Uterus (tissue), 3 donors: ENCODE measurements at regions not wholly inside any gene's neighbourhood (a gene's known extent, or its start where the extent isn't known, plus 50 kb on each side); places are given as distances from the start of the nearest gene placed in this dataset.

ENCODE experiments used
- DNase-seq, 2 donors: peaks; one replicate each; pipeline ENCODE4 v3.0.0-alpha.2; 2019 to 2020
- H3K27ac ChIP-seq, 2 donors: fragments of 200-600 bp; sonication (generic); 1 replicate in 1 of 2; 2 replicates in 1 of 2; pipeline ENCODE4 v1.5.1; 2016 to 2018
- H3K27me3 ChIP-seq, 2 donors: fragments of 200-600 bp; sonication (generic); one replicate each; pipeline ENCODE4 v1.5.1; 2018 to 2019; ENCODE audit warnings: control low read depth in 1 of 2
- H3K36me3 ChIP-seq, 2 donors: fragments of 200-600 bp; sonication (generic); one replicate each; pipeline ENCODE4 v1.5.1; 2019; ENCODE audit warnings: control low read depth in 1 of 2
- H3K4me1 ChIP-seq, 2 donors: fragments of 200-600 bp; sonication (generic); one replicate each; pipeline ENCODE4 v1.5.1; 2018 to 2019; ENCODE audit warnings: control low read depth in 1 of 2
- H3K4me3 ChIP-seq, 2 donors: fragments of 200-600 bp; sonication (generic); 1 replicate in 1 of 2; 2 replicates in 1 of 2; pipeline ENCODE4 v1.5.1; 2018 to 2019; ENCODE audit warnings: mild to moderate bottlenecking in 1 of 2
- H3K9me3 ChIP-seq, 2 donors: fragments of 200-600 bp; sonication (generic); one replicate each; pipeline ENCODE4 v1.5.1; 2019; ENCODE audit warnings: control low read depth in 1 of 2
- CTCF ChIP-seq, 4 experiments: fragments of 200-600 bp in 2 of 4; fragments of 450-650 bp in 2 of 4; sonication (generic) in 2 of 4; IDR thresholded peaks; one replicate each; pipeline ENCODE4 v1.5.1; 2016 to 2019; ENCODE audit warnings: antibody characterized with exemption in 4 of 4, mild to moderate bottlenecking in 2 of 4, moderate library complexity in 1 of 4
- POLR2A ChIP-seq, 2 donors: fragments of 450-650 bp; IDR thresholded peaks; one replicate each; pipeline ENCODE4 v1.6.1; 2016; ENCODE audit warnings: antibody characterized with exemption in 2 of 2, mild to moderate bottlenecking in 1 of 2, moderate library complexity in 1 of 2
- intact Hi-C: fragments of 100-400 bp; cut with DNase I; formaldehyde crosslinking; loops from one replicate; pipeline ENCODE4 v1.15.1; 2023; ENCODE audit warnings: low total_unique reads
- donor health status: DM: yes; HTN: yes; CAD: no.

- intact Hi-C loops, result no loop called here
- no peaks in the 10 kb centered on the region for H3K9me3 ChIP-seq
- TF ChIP-seq CTCF (IDR thresholded peaks at IDR 0.05) (no peak), POLR2A (IDR thresholded peaks at IDR 0.05) (no peak)
- no peak overlapping the region for H3K4me3 ChIP-seq
- H3K27ac ChIP-seq, result no peak overlapping the region
- H3K36me3 ChIP-seq, result no peaks in the 10 kb centered on the region
- no peaks in the 10 kb centered on the region for H3K4me1 ChIP-seq
- DNase-seq, result no peak
- no peaks in the 10 kb centered on the region for H3K27me3 ChIP-seq
Observed at GRCh38 chr18:11437046-11437445, 172.3 kb upstream of the SLC35G4 start.

DNA sequence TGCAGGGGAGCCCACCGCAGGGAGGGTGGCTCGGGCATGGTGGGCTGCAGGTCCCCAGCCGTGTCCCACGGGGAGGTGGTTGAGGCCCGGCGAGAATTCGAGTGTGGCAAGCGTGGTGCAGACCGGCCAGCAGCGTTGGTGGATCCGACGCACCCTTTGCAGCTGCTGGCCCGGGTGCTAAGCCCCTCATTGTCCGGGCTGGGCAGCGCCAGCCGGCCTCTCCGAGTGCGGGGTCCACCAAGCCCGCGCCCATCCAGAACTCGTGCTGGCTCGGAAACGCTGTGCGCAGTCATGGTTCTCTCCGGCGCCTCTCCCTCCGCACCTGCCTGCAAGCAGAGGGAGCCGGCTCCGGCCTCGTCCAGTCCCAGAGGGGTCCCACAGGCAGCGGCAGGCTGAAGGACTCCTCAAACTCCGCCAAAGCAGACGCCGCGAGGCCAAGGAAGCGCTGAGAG is 177.0 kb upstream of the SLC35G4 start:
- no peak for DNase-seq
- H3K27ac ChIP-seq, result no peak overlapping the region
- intact Hi-C loops, result no loop called here
- H3K36me3 ChIP-seq, result no peaks in the 10 kb centered on the region
- H3K4me1 ChIP-seq, result no peaks in the 10 kb centered on the region
- no peak for TF ChIP-seq CTCF (IDR thresholded peaks at IDR 0.05)
- no peak for TF ChIP-seq POLR2A (IDR thresholded peaks at IDR 0.05)
- H3K27me3 ChIP-seq, result no peaks in the 10 kb centered on the region
- no peak overlapping the region for H3K4me3 ChIP-seq
- no peaks in the 10 kb centered on the region for H3K9me3 ChIP-seq

DNA sequence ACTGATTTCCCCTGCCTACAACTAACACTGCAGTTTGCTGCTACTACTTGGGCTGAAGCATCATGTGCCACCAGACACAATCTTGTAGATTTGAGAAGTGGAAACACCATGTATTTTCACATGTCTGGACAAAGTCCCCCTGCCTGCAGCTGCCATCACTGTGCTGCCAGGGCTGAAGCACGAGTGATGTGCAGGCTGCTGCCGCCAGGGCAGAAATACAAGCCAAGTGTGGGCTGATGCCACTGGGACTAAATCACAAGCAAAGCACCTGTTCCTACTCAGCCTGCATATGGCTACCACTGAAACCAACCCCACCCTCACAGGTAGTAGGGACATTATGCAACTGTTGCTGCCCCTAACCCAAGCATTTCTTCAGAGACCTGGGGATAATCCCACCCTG is 179.5 kb upstream of the SLC35G4 start:
- H3K4me3 ChIP-seq, result no peak overlapping the region
- no peak for TF ChIP-seq CTCF (IDR thresholded peaks at IDR 0.05)
- TF ChIP-seq POLR2A (IDR thresholded peaks at IDR 0.05), result no peak
- H3K27me3 ChIP-seq, result no peaks in the 10 kb centered on the region
- no peaks in the 10 kb centered on the region for H3K36me3 ChIP-seq
- intact Hi-C loops, result no loop called here
- no peaks in the 10 kb centered on the region for H3K9me3 ChIP-seq
- H3K27ac ChIP-seq, result no peak overlapping the region
- H3K4me1 ChIP-seq, result no peaks in the 10 kb centered on the region
- DNase-seq, result no peak

DNA sequence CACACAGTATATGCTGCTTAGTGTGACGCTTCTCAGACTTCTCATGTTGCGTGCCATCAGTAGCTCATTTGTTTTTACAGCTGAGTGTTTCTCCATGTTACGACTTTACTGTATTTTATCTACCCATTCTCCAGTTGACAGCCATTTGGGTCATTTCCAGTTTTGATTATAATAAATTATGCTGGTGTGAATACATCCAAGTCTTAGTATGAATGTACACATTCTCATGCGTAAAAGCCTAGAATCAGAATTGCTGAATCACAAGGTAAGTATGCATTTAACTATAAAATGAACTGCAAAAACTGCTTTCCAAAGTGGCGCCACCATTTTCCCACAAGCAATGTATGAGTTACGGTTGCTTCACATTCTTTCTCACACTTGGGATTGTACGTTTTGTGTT is 184.2 kb upstream of the SLC35G4 start:
- H3K4me1 ChIP-seq, result no peaks in the 10 kb centered on the region
- no peak for DNase-seq
- no peaks in the 10 kb centered on the region for H3K27me3 ChIP-seq
- no peak overlapping the region for H3K4me3 ChIP-seq
- no peaks in the 10 kb centered on the region for H3K36me3 ChIP-seq
- intact Hi-C loops, result no loop called here
- H3K27ac ChIP-seq, result no peak overlapping the region
- no peaks in the 10 kb centered on the region for H3K9me3 ChIP-seq
- no peak for TF ChIP-seq POLR2A (IDR thresholded peaks at IDR 0.05)
- no peak for TF ChIP-seq CTCF (IDR thresholded peaks at IDR 0.05)

DNA sequence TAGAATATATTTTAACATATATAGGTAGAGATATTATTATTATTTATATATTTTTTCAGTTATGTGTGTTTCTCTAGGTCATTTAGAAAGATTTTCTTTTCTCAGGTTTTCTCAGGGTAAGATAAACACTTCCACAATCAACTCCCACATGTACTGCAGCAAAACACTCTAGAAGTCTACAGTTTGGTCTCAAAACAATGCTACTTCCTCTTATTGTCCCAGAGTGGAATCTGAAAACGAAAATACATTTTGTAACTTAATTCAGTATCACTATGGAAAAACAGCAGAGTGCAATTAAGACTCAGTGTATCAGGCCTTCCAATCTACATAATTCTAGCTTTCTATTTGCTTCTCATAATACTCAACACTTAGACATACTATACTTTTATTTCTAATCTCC is 190.1 kb upstream of the SLC35G4 start:
- Histone ChIP-seq H3K4me3 (no peak overlapping the region), H3K27me3 (no peaks in the 10 kb centered on the region), H3K9me3 (no peaks in the 10 kb centered on the region), H3K4me1 (no peaks in the 10 kb centered on the region), H3K27ac (no peak overlapping the region), H3K36me3 (no peaks in the 10 kb centered on the region)
- TF ChIP-seq CTCF (IDR thresholded peaks at IDR 0.05) (no peak), POLR2A (IDR thresholded peaks at IDR 0.05) (no peak)
- DNase-seq, result no peak
- intact Hi-C loops, result no loop called here
